ENCODE measurements at regions not wholly inside any gene's neighbourhood (a gene's known extent, or its start where the extent isn't known, plus 50 kb on each side); places are given as distances from the start of the nearest gene placed in this dataset.

- TF ChIP-seq CTCF (IDR thresholded peaks at IDR 0.05): no peak
- TF ChIP-seq POLR2A (IDR thresholded peaks at IDR 0.05): no peak
Measured at GRCh38 chr15:96858694-96859093, 528.2 kb downstream of the NR2F2 start.
